ENCODE measurements at regions not wholly inside any gene's neighbourhood (a gene's known extent, or its start where the extent isn't known, plus 50 kb on each side); places are given as distances from the start of the nearest gene placed in this dataset.

DNA sequence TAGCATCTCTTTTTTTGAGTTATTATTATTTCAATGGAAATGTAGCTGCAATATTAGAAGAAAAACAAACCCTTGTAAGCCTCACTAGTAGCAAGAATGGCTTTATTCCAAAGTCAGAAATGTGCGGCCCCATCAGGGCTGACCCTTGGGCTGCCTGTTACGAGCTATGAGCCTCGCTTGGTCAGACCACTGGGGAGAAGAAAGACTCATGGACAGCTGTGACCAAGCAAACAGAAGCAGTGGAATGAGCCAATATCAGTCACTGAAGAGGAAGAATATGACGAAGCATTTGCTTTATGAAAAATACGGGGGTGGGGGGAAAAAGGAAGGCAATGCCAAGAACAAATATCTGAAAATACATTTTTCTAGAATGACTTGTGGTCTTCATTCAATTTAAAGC, 504.5 kb downstream of the LMO4 start:
- TF ChIP-seq CTCF (IDR thresholded peaks at IDR 0.05; ENCODE audit: low read depth, low read length, missing input control) (no peak), GABPA (IDR thresholded peaks at IDR 0.05 in 1 of 2, conservative IDR thresholded peaks at IDR 0.05 in 1 of 2) (no peak), TAF1 (conservative IDR thresholded peaks at IDR 0.05) (no peak), MAX (IDR thresholded peaks at IDR 0.05) (no peak), JUND (IDR thresholded peaks at IDR 0.05) (no peak), ZBTB33 (IDR thresholded peaks at IDR 0.05) (no peak), RXRA (IDR thresholded peaks at IDR 0.05) (no peak), YY1 (IDR thresholded peaks at IDR 0.05) (no peak), RAD21 (IDR thresholded peaks at IDR 0.05) (no peak), EGR1 (IDR thresholded peaks at IDR 0.05; ENCODE audit: low read depth in 2 of 2) (no peak), SP1 (IDR thresholded peaks at IDR 0.05) (no peak), HNF4G (IDR thresholded peaks at IDR 0.05) (no peak)
- TF ChIP-seq, protein P1, sequence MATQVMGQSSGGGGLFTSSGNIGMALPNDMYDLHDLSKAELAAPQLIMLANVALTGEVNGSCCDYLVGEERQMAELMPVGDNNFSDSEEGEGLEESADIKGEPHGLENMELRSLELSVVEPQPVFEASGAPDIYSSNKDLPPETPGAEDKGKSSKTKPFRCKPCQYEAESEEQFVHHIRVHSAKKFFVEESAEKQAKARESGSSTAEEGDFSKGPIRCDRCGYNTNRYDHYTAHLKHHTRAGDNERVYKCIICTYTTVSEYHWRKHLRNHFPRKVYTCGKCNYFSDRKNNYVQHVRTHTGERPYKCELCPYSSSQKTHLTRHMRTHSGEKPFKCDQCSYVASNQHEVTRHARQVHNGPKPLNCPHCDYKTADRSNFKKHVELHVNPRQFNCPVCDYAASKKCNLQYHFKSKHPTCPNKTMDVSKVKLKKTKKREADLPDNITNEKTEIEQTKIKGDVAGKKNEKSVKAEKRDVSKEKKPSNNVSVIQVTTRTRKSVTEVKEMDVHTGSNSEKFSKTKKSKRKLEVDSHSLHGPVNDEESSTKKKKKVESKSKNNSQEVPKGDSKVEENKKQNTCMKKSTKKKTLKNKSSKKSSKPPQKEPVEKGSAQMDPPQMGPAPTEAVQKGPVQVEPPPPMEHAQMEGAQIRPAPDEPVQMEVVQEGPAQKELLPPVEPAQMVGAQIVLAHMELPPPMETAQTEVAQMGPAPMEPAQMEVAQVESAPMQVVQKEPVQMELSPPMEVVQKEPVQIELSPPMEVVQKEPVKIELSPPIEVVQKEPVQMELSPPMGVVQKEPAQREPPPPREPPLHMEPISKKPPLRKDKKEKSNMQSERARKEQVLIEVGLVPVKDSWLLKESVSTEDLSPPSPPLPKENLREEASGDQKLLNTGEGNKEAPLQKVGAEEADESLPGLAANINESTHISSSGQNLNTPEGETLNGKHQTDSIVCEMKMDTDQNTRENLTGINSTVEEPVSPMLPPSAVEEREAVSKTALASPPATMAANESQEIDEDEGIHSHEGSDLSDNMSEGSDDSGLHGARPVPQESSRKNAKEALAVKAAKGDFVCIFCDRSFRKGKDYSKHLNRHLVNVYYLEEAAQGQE (IDR thresholded peaks at IDR 0.05): no peak
- TF ChIP-seq, protein P2, sequence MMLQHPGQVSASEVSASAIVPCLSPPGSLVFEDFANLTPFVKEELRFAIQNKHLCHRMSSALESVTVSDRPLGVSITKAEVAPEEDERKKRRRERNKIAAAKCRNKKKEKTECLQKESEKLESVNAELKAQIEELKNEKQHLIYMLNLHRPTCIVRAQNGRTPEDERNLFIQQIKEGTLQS (IDR thresholded peaks at IDR 0.05): no peak
